Panc1 (cell line): ENCODE measurements at regions not wholly inside any gene's neighbourhood (a gene's known extent, or its start where the extent isn't known, plus 50 kb on each side); places are given as distances from the start of the nearest gene placed in this dataset.

Experiments
- POLR2AphosphoS5 ChIP-seq: IDR thresholded peaks from 2 replicates; pipeline ENCODE4 v1.6.1; 2012; ENCODE audit warnings: mild to moderate bottlenecking, low read depth, low read length, moderate library complexity
- TCF7L2 ChIP-seq: IDR thresholded peaks from 2 replicates; pipeline ENCODE4 v1.6.1; 2011; ENCODE audit warnings: mild to moderate bottlenecking, low read depth, low read length, inconsistent platforms
- TF ChIP-seq, protein P1 (sequence below): fragments of 450-650 bp; IDR thresholded peaks from 2 replicates; pipeline ENCODE4 v1.5.1; 2017; ENCODE audit warnings: mild to moderate bottlenecking
- TF ChIP-seq, protein P2 (sequence below), 2 experiments: IDR thresholded peaks; 2 replicates each; pipeline ENCODE4 v1.6.1; 2011 to 2012; ENCODE audit warnings: low read depth in 2 of 2, control low read depth in 1 of 2, low read length in 1 of 2, mild to moderate bottlenecking in 1 of 2, moderate library complexity in 1 of 2; ENCODE audit not compliant: insufficient read depth in 1 of 2

DNA sequence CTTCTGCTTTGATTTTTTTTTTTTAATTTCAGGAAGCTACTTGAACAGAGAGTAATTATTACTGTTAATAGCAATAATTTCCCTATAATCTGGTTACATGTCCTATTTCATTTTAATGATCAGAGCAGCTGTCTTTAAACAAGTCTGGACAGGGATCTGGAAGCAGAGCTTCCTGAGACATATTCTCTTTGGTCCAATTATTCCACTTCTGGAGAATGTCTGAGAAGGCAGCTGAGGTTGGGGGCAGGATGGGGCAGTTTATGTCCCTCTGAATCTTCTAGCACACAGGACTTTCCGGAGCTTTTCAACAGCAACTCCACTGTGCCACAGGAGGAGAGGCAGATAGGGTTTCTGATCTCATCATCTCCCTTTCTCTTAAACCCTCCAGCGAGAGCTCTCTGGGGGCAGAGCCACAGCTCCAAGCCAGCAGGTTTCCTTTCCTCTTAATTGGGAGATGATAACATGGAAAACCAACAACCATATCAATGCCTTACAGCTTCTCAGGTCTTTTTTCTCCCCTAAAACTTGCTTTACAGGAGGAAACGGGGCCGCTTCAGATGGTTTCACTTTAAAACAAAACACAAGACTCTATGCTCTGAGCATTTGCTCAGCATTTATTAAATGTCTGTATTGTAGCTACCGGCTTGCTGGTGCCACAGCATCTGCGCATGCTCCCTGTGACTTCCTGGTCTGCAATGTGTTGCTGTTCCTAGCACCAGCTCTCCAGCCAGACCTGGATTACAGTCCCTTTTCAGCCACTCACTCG is 425.7 kb upstream of the USP24 start:
- TF ChIP-seq, protein P1, sequence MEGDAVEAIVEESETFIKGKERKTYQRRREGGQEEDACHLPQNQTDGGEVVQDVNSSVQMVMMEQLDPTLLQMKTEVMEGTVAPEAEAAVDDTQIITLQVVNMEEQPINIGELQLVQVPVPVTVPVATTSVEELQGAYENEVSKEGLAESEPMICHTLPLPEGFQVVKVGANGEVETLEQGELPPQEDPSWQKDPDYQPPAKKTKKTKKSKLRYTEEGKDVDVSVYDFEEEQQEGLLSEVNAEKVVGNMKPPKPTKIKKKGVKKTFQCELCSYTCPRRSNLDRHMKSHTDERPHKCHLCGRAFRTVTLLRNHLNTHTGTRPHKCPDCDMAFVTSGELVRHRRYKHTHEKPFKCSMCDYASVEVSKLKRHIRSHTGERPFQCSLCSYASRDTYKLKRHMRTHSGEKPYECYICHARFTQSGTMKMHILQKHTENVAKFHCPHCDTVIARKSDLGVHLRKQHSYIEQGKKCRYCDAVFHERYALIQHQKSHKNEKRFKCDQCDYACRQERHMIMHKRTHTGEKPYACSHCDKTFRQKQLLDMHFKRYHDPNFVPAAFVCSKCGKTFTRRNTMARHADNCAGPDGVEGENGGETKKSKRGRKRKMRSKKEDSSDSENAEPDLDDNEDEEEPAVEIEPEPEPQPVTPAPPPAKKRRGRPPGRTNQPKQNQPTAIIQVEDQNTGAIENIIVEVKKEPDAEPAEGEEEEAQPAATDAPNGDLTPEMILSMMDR: no peak
- TF ChIP-seq POLR2AphosphoS5 (no peak), TCF7L2 (no peak)
- TF ChIP-seq, protein P2, sequence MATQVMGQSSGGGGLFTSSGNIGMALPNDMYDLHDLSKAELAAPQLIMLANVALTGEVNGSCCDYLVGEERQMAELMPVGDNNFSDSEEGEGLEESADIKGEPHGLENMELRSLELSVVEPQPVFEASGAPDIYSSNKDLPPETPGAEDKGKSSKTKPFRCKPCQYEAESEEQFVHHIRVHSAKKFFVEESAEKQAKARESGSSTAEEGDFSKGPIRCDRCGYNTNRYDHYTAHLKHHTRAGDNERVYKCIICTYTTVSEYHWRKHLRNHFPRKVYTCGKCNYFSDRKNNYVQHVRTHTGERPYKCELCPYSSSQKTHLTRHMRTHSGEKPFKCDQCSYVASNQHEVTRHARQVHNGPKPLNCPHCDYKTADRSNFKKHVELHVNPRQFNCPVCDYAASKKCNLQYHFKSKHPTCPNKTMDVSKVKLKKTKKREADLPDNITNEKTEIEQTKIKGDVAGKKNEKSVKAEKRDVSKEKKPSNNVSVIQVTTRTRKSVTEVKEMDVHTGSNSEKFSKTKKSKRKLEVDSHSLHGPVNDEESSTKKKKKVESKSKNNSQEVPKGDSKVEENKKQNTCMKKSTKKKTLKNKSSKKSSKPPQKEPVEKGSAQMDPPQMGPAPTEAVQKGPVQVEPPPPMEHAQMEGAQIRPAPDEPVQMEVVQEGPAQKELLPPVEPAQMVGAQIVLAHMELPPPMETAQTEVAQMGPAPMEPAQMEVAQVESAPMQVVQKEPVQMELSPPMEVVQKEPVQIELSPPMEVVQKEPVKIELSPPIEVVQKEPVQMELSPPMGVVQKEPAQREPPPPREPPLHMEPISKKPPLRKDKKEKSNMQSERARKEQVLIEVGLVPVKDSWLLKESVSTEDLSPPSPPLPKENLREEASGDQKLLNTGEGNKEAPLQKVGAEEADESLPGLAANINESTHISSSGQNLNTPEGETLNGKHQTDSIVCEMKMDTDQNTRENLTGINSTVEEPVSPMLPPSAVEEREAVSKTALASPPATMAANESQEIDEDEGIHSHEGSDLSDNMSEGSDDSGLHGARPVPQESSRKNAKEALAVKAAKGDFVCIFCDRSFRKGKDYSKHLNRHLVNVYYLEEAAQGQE (IDR thresholded peaks at IDR 0.05; ENCODE audit: insufficient read depth in 1 of 2, low read depth in 2 of 2, low read length in 1 of 2): no peak
